ENCODE measurements at regions not wholly inside any gene's neighbourhood (a gene's known extent, or its start where the extent isn't known, plus 50 kb on each side); places are given as distances from the start of the nearest gene placed in this dataset.
"Not testable (repeated sequence)": the region's sequence is repeated elsewhere in the genome, so short reads cannot be mapped to it uniquely, and the experiment has no call there.

DNA sequence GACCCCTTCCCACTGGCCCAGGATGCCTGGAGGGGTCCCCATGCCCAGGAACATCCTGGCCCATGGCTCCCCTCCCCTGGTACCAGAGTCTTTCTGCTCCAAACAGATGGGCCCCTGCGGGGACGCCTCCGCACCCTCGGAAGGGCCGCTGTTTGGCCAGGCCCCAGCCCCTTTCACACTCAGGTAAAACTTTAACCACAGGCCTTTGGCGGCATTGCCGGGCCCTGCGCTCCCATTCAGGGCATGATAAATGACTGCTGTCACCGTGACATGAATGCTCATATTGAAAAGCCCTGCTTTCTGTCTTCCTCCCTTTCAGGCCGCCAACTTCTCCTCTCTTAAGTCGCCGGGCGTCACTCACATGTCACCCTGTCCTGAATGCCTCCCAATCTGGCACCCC lies 141.5 kb upstream of the TOP1 start:
- 37 to 52% methylated on average over 12 to 13 of the region's 13 CpGs for WGBS, 2 donors

DNA sequence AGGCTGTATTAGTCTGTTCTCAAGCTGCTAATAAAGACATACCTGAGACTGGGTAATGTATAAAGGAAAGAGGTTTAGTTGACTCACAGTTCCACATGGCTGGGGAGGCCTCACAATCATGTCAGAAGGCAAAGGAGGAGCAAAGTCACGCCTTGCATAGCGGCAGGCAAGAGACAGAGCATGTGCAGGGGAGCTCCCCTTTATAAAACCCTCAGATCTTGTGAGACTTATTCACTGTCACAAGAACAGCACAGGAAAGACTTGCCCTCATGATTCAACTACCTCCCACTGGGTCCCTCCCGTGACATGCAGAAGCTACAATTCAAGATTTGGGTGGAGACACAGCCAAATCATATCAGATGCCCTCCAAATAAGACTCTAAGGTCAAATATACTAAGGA lies 139.4 kb upstream of the TOP1 start:
- H3K36me3 ChIP-seq; H3K27ac ChIP-seq; H3K4me3 ChIP-seq; intact Hi-C loops (cut with DNase I); H3K9me3 ChIP-seq; DNase-seq; H3K27me3 ChIP-seq: not testable (repeated sequence)
- 63 to 94% methylated on average over 3 of the region's 3 CpGs for WGBS, 2 donors
- peaks cover 0 to 22% (median 0%) of the 10 kb centered on the region in 3 donors for H3K4me1 ChIP-seq

More for the DNA sequence above, 141.5 kb upstream of the TOP1 start:
- H3K9me3 ChIP-seq = no peaks in the 10 kb centered on the region
- intact Hi-C loops (cut with DNase I) = no loop called here
- no peak for TF ChIP-seq POLR2A (IDR thresholded peaks at IDR 0.05)
- TF ChIP-seq, protein P1, sequence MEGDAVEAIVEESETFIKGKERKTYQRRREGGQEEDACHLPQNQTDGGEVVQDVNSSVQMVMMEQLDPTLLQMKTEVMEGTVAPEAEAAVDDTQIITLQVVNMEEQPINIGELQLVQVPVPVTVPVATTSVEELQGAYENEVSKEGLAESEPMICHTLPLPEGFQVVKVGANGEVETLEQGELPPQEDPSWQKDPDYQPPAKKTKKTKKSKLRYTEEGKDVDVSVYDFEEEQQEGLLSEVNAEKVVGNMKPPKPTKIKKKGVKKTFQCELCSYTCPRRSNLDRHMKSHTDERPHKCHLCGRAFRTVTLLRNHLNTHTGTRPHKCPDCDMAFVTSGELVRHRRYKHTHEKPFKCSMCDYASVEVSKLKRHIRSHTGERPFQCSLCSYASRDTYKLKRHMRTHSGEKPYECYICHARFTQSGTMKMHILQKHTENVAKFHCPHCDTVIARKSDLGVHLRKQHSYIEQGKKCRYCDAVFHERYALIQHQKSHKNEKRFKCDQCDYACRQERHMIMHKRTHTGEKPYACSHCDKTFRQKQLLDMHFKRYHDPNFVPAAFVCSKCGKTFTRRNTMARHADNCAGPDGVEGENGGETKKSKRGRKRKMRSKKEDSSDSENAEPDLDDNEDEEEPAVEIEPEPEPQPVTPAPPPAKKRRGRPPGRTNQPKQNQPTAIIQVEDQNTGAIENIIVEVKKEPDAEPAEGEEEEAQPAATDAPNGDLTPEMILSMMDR (IDR thresholded peaks at IDR 0.05) = no peak
- H3K4me1 ChIP-seq = peaks cover 0 to 22% (median 0%) of the 10 kb centered on the region in 3 donors
- no peak overlapping the region for H3K4me3 ChIP-seq
- no peaks in the 10 kb centered on the region for H3K27me3 ChIP-seq
- no peak for DNase-seq
- no peaks in the 10 kb centered on the region for H3K36me3 ChIP-seq
- H3K27ac ChIP-seq = no peak overlapping the region

DNA sequence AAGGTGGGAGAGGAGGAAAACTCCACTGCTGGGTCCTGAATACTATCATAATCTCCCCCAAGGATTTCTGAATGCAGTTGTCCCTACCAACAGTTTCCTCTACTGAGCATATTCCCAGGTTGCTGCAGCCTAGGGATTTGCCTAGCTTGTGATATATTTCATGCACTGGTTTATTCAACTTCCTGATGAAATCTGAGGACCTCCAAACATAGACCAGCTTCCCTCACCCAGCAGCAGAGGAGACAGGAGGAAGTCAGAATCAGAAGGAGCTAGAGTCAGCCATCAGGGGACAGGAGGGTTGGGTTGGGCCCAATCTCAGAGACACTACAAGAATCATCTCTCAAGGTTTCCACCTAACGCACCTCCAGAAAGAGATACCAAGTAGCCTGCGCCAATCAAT lies 138.4 kb upstream of the TOP1 start:
- no peak overlapping the region for H3K27ac ChIP-seq
- H3K4me1 ChIP-seq = peaks cover 0 to 22% (median 0%) of the 10 kb centered on the region in 3 donors
- DNase-seq = no peak
- no peak for TF ChIP-seq POLR2A (IDR thresholded peaks at IDR 0.05)
- TF ChIP-seq, protein P1 (IDR thresholded peaks at IDR 0.05) = no peak
- H3K4me3 ChIP-seq = no peak overlapping the region
- intact Hi-C loops (cut with DNase I) = no loop called here
- H3K27me3 ChIP-seq = no peaks in the 10 kb centered on the region
- WGBS, 2 donors = 96% methylated on average over 2 of the region's 2 CpGs
- no peaks in the 10 kb centered on the region for H3K36me3 ChIP-seq
- H3K9me3 ChIP-seq = no peaks in the 10 kb centered on the region

DNA sequence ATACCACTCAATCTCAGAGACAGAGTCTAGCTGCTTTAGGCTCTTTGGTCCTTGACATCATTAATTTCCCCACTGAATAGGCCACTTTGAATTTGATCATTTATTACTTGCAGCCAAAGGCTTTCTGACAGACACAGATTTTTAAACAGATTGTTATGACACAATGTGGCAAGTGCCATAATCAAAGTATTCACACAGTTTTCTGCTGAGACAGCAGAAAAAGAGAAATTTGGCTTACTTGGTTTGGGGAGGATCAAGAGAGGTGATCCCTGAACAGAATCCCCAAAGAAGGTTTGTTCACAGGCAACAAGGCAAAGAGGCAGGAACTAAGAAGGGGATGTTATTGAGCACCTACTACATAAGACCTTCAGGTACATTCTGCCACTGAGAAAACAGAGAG lies 138.0 kb upstream of the TOP1 start:
- H3K4me3 ChIP-seq = no peak overlapping the region
- H3K9me3 ChIP-seq = no peaks in the 10 kb centered on the region
- no peak for TF ChIP-seq POLR2A (IDR thresholded peaks at IDR 0.05)
- TF ChIP-seq, protein P1 (IDR thresholded peaks at IDR 0.05) = no peak
- H3K36me3 ChIP-seq = no peaks in the 10 kb centered on the region
- H3K27me3 ChIP-seq = no peaks in the 10 kb centered on the region
- H3K4me1 ChIP-seq = peaks cover 0 to 22% (median 0%) of the 10 kb centered on the region in 3 donors
- DNase-seq = no peak
- no peak overlapping the region for H3K27ac ChIP-seq
- intact Hi-C loops (cut with DNase I) = no loop called here

DNA sequence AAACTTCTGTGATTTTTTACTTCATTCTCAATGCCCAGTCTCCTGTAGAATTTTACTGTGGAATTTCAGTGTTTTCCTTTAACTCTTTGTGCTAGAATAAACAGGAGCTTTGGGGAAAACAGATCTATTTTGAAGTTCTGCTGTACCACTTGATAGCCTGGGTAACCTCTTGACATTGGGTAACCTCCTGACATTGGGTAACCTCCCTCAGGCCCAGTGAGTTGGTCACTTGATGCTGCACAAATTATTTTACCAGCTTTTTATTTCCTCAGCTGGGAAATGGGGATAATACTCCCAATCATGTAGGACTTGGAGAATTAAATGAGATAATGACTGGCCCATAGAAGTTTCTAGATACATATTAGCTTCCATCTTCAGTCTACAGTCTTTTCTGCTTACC lies 137.3 kb upstream of the TOP1 start:
- no peak overlapping the region for H3K27ac ChIP-seq
- no peaks in the 10 kb centered on the region for H3K36me3 ChIP-seq
- DNase-seq = no peak
- no peak overlapping the region for H3K4me3 ChIP-seq
- TF ChIP-seq, protein P1 (IDR thresholded peaks at IDR 0.05) = no peak
- TF ChIP-seq POLR2A (IDR thresholded peaks at IDR 0.05) = no peak
- intact Hi-C loops (cut with DNase I) = no loop called here
- no peaks in the 10 kb centered on the region for H3K9me3 ChIP-seq
- H3K27me3 ChIP-seq = no peaks in the 10 kb centered on the region
- H3K4me1 ChIP-seq = peaks cover 0 to 22% (median 0%) of the 10 kb centered on the region in 3 donors

DNA sequence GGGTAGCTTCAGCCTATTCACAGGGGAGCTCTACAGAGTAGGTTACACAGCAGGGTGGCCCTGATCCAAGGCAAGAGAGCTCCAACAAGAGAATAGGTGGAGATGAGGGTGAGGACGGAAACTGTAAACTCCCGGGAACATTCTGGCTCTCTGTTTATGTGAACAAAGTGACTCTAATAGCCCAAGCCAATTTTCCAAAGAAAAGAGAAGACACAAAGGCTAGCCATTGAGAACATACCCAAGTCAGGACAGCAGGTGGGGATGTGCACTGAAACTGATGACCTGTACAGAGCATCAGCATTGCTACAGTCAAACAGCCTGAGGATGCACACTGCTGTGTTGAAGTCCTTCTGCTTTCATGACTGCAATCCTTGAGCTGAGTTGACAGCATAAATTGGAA lies 136.0 kb upstream of the TOP1 start:
- H3K9me3 ChIP-seq = no peaks in the 10 kb centered on the region
- H3K27ac ChIP-seq = no peak overlapping the region
- 55 to 66% methylated on average over 2 of the region's 2 CpGs for WGBS, 2 donors
- no peak for DNase-seq
- no peaks in the 10 kb centered on the region for H3K27me3 ChIP-seq
- intact Hi-C loops (cut with DNase I) = no loop called here
- H3K36me3 ChIP-seq = no peaks in the 10 kb centered on the region
- no peak overlapping the region for H3K4me3 ChIP-seq
- H3K4me1 ChIP-seq = peaks cover 0 to 12% (median 0%) of the 10 kb centered on the region in 3 donors
- TF ChIP-seq, protein P1 (IDR thresholded peaks at IDR 0.05) = no peak
- TF ChIP-seq POLR2A (IDR thresholded peaks at IDR 0.05) = no peak
